GM20000 (cell line): ENCODE measurements at regions not wholly inside any gene's neighbourhood (a gene's known extent, or its start where the extent isn't known, plus 50 kb on each side); places are given as distances from the start of the nearest gene placed in this dataset.

ENCODE experiments used
- DNase-seq: peaks from one replicate; pipeline ENCODE4 v3.0.0; 2012; ENCODE audit warnings: low spot score
- TF ChIP-seq, protein P1 (sequence below): IDR thresholded peaks from 2 replicates; pipeline ENCODE4 v1.5.1; 2012; ENCODE audit warnings: mild to moderate bottlenecking, control low read depth; ENCODE audit errors: extremely low read depth, missing control alignments

DNA sequence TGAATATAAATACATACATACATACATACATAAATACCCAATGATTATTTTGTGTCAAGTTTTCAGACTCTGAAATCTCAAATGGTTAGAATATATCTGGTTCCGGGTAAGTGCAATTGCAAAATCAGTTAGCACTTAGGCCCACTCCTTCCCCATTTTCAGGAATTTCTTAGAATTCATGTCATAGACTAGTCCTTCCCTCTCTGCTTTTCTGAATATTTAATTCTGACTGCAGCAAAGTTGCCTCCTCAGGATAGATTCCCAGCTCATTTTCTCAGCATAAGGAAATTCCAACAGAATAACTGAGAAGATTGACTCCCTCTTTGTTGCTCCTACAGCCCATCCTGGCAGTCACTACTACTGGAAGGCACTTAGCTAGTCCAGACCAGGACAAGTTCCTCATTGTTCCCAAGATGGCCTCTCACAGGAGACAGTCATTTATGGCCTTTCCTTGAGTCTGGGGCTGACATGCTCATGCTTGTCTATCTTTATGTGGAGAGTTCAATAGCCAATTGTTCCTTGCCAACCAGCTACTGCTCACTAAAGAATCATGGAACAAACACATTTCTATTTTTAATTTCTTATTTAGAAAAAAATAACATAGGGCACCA, 142.9 kb upstream of the ITGB1 start:
- TF ChIP-seq, protein P1, sequence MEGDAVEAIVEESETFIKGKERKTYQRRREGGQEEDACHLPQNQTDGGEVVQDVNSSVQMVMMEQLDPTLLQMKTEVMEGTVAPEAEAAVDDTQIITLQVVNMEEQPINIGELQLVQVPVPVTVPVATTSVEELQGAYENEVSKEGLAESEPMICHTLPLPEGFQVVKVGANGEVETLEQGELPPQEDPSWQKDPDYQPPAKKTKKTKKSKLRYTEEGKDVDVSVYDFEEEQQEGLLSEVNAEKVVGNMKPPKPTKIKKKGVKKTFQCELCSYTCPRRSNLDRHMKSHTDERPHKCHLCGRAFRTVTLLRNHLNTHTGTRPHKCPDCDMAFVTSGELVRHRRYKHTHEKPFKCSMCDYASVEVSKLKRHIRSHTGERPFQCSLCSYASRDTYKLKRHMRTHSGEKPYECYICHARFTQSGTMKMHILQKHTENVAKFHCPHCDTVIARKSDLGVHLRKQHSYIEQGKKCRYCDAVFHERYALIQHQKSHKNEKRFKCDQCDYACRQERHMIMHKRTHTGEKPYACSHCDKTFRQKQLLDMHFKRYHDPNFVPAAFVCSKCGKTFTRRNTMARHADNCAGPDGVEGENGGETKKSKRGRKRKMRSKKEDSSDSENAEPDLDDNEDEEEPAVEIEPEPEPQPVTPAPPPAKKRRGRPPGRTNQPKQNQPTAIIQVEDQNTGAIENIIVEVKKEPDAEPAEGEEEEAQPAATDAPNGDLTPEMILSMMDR = no peak
- DNase-seq = no peak

DNA sequence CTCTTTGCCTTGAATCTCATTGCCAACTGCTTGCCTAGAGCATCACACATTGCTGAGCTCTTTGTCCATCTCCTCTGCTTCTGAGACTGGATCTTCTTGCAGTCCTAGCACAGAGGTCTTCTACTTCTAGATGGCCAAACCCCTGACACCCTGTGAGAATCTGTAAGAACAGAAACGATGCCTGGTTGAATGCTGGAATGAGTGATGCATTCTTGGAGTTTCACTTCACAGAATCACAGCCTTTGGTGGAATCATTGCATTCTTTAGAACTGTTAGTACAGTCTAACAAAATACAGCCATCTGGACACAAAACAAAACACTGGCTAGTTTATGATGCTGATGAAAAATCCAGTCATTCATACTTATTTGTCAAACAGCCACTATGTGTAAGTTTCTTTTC, 141.7 kb upstream of the ITGB1 start:
- DNase-seq = no peak
- TF ChIP-seq, protein P1 = no peak

- TF ChIP-seq, protein P1 = no peak
- DNase-seq = no peak
Observed at GRCh38 chr10:33098951-33099663, 141.1 kb upstream of the ITGB1 start.

GRCh38 chr10:33095867-33096815, 138.1 kb upstream of the ITGB1 start:
- DNase-seq = peak; percentile 15

DNA sequence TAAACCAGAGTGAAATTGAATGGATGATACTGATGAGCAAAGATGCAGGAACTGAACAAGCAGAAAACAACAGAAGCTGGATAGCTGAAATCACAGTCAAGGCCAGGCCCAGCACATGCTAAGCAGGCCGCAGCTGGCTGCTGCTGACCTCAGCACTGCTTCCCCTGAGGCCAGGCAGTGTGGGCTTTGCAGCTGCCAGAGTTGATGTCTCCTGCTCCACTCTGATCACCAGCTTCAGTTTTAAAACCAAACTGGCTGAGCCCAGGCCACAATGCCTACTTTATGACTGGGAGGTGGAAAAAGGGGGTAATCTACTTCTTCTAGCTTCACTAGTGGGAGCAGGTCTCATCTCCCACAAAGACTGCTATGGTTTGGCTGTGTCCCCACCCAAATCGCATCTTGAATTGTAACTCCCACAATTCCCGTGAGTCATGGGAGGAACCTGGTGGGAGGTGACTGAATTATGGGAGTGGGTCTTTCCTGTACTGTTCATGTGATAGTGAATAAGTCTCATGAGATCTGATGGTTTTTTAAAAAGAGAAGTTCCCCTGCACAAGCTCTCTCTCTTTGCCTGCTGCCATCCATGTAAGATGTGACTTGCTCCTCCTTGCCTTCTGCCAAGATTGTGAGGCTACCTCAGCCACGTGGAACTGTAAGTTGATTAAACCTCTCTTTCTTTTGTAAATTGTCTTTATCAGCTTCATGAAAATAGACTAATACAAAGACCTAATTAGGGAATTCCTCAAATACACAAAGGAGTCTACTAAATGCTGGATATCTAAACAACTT, 136.4 kb upstream of the ITGB1 start:
- TF ChIP-seq, protein P1 = no peak
- no peak for DNase-seq

More at GRCh38 chr10:33095867-33096815, 138.1 kb upstream of the ITGB1 start:
- TF ChIP-seq, protein P1 = no peak

- TF ChIP-seq, protein P1 = no peak
- DNase-seq = no peak
Observed at GRCh38 chr10:33093362-33093761, 135.3 kb upstream of the ITGB1 start.
